ENCODE measurements at regions not wholly inside any gene's neighbourhood (a gene's known extent, or its start where the extent isn't known, plus 50 kb on each side); places are given as distances from the start of the nearest gene placed in this dataset.

DNA sequence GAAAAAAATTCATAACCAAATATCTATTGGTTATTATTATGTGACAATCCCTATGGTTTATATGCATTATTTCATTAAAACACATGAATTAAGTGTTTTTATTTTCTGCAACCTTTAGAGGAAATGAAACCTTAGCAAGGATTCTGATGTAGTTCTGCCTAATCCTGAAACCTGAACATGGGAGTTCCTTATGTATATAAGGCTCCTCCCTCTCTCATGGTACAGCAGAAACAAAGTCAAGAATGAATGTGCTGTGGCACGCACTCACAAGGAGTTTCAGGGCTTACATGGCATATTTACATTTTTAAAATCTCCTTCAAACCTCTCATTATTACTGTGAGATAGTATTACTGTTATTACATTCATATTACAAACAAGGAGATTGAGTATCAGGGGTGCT, 426.4 kb upstream of the CITED2 start:
- TF ChIP-seq, protein P1, sequence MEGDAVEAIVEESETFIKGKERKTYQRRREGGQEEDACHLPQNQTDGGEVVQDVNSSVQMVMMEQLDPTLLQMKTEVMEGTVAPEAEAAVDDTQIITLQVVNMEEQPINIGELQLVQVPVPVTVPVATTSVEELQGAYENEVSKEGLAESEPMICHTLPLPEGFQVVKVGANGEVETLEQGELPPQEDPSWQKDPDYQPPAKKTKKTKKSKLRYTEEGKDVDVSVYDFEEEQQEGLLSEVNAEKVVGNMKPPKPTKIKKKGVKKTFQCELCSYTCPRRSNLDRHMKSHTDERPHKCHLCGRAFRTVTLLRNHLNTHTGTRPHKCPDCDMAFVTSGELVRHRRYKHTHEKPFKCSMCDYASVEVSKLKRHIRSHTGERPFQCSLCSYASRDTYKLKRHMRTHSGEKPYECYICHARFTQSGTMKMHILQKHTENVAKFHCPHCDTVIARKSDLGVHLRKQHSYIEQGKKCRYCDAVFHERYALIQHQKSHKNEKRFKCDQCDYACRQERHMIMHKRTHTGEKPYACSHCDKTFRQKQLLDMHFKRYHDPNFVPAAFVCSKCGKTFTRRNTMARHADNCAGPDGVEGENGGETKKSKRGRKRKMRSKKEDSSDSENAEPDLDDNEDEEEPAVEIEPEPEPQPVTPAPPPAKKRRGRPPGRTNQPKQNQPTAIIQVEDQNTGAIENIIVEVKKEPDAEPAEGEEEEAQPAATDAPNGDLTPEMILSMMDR (IDR thresholded peaks at IDR 0.05): no peak
- TF ChIP-seq ZFX (IDR thresholded peaks at IDR 0.05; ENCODE audit: borderline replicate concordance): no peak
- H3K27ac ChIP-seq: no peak overlapping the region

DNA sequence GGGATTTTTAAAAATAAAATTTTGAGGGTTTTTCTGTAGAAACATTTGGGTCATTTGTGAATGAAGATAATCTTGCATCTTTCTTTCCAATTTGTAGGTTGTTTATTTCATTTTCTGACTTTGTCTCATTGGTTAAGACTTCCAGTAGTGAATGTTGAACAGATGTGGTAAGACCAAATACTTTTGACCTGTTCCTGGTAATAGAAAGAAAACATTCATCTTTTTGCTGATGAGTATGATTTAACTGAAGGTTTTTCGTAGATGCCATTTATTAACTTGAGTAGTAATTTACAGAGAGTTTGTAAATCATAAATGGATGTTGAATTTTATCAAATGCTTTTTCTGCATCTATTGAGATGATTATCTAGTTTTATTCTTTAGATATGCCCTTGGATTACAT, 416.1 kb upstream of the CITED2 start:
- TF ChIP-seq, protein P1 (IDR thresholded peaks at IDR 0.05): no peak
- TF ChIP-seq ZFX (IDR thresholded peaks at IDR 0.05; ENCODE audit: borderline replicate concordance): no peak
- H3K27ac ChIP-seq: no peak overlapping the region

DNA sequence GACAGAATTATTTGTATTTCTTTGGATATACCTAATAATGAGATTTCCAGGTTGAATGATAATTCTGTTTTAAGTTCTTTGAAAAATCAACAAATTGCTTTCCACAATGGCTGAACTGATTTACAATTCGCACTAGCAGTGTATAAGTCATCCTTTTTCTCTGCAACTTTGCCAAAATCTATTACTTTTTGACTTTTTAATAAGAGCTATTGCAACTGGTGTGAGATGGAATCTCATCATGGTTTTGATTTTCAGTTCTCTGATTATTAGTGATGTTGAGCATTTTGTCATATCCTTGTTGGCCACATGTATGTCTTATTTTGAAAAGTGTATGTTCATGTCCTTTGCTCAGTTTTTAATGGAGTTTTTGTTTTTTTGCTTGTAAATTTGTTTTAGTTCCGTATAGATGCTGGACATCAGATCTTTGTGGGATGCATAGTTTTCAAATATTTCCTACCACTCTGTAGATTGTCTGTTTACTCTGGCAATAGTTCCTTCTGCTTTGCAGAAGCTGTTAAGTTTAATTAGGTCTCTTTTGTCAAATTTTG, 409.8 kb upstream of the CITED2 start:
- TF ChIP-seq, protein P1 (IDR thresholded peaks at IDR 0.05): no peak
- TF ChIP-seq ZFX (IDR thresholded peaks at IDR 0.05; ENCODE audit: borderline replicate concordance): no peak
- H3K27ac ChIP-seq: no peak overlapping the region

DNA sequence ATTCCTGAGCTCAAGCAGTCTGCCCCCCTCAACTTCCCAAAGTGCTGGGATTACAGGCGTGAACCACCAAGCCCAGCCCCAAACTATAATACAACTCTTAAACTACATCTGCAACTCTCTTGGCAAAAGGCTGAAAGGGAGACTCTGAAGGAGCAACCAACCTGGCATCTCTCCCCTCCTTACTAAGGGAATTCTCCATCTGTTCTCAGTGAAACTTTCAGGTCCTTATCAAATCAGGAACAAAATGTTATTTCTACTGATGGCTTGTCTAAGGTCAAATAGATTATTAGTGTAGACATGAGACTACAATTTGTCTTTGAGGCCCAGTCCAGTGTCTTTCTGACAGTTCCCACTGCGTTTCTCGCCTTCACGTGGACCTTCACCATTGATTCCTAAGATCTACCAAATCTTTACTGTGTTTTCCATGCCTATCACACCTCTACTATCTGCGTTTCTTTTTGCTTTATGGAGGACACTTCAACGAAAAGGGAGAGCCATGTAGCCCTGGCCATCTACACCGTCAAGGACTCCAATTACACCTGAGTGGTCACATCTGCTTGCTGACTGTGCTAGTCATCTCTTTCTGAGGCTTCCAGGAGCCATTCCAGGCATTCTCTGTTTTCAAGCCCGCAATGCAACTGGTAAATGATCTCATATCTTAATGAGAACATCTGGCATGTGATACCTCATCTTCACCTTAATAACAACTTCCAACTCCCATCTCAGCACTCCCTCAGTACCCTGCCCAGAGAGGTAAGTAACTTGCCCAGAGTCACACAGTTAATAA, 405.7 kb upstream of the CITED2 start:
- H3K27ac ChIP-seq: no peak overlapping the region

DNA sequence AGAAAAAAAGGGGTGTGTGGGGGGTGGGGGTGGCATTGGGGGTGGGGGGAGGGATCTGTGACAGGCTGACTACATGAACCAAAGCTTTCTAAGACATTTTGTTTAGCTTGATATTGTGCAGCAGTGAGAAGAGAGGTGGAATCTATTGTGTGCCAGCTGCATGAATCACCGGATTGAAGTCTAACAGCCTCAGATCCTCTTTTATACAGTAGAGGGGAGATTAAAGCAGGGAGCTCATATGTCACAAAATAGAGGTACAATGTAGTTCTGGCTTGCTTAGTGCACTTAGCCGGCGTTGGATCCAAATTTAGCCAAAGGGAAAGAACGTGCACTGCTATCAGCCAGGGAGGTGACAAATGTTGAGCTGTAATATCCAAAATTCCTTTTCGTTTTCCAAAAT, 404.2 kb upstream of the CITED2 start:
- TF ChIP-seq ZFX (IDR thresholded peaks at IDR 0.05; ENCODE audit: borderline replicate concordance): no peak
- TF ChIP-seq, protein P1 (IDR thresholded peaks at IDR 0.05): no peak
- H3K27ac ChIP-seq: no peak overlapping the region

More for the DNA sequence above, 405.7 kb upstream of the CITED2 start:
- TF ChIP-seq, protein P1 (IDR thresholded peaks at IDR 0.05): no peak

DNA sequence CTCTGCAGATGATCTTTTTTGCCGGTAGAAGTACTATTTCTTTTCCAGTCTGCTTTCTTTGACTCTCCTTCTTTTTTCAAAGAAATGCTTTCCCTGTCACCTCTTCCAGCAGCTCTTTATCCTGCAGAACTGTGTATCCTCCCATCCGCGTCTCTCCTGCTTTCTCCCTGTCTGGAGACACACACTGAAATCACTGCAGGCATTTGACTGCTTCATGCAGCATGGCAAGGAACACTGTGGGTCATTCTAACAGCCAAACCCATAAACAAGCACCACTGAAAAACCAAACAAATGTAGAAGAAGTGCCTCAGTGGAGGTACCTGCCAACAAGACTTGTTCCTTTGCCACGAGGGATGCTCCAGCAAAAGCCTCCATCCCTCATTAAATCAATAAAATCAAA, 403.7 kb upstream of the CITED2 start:
- TF ChIP-seq, protein P1 (IDR thresholded peaks at IDR 0.05): no peak
- no peak for TF ChIP-seq ZFX (IDR thresholded peaks at IDR 0.05; ENCODE audit: borderline replicate concordance)

DNA sequence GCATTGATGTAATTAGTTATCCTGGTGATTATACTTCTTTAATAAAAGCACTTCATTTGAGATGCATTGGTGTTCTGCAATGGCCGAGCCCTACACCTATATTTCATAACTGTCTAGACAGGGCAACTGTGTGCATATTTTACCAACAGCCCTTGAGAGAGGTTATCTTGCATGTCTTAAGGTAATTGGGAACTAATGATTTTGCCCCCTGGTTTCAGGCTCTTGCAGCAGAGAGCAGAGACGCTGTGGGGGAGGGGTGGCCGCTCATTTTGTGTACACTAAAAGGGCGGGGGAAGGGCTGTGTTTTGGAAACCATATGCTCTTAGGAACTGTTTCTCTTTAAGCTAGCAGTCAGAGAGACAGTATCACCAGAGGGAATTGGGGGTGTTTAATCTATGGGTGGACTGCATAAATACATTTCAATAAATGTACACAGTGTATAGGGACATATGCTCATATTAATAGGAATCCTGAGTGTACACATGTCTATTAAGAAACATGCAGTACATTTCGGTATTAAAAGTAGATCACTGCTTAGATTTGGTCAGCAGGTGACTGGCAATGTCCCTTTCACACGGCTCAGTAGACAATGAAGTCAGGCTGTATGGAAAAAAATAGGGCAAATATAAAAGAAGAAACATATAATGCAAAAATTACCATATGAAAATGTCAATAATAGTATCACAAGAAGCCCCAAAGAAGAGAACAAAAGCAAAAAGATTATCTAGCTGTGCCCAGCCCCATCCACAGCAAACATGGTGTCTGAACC, 402.9 kb upstream of the CITED2 start:
- no peak for TF ChIP-seq ZFX (IDR thresholded peaks at IDR 0.05; ENCODE audit: borderline replicate concordance)
- TF ChIP-seq, protein P1 (IDR thresholded peaks at IDR 0.05): no peak
- H3K27ac ChIP-seq: no peak overlapping the region

More for the DNA sequence above, 403.7 kb upstream of the CITED2 start:
- H3K27ac ChIP-seq: no peak overlapping the region
